ENCODE measurements at regions not wholly inside any gene's neighbourhood (a gene's known extent, or its start where the extent isn't known, plus 50 kb on each side); places are given as distances from the start of the nearest gene placed in this dataset.

DNA sequence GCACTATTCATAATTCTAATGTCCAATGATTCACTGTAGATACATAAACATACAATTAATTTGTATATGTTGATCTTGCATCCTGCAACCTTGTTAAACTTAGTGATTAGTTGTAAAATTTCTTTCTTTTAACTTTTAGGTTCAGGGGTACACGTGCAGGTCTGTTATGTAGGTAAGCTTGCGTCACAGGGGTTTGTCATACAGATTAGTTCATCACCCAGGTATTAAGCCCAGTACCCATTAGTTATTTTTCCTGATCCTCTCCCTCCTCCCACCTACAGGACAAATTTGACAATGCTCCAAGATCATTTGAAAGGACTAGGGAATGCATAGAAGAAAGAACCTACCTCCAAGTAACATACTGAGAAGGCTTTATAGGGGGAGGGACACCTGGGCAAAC is 290.1 kb downstream of the SRBD1 start:
- Histone ChIP-seq H3K4me3 (no peak overlapping the region), H3K9me3 (peaks cover 0 to 4% (median 0%) of the 10 kb centered on the region in 4 donors), H3K27me3 (no peaks in the 10 kb centered on the region), H3K27ac (no peak overlapping the region), H3K36me3 (no peaks in the 10 kb centered on the region), H3K4me1 (no peaks in the 10 kb centered on the region)
- TF ChIP-seq POLR2A (IDR thresholded peaks at IDR 0.05) = no peak
- TF ChIP-seq, protein P1, sequence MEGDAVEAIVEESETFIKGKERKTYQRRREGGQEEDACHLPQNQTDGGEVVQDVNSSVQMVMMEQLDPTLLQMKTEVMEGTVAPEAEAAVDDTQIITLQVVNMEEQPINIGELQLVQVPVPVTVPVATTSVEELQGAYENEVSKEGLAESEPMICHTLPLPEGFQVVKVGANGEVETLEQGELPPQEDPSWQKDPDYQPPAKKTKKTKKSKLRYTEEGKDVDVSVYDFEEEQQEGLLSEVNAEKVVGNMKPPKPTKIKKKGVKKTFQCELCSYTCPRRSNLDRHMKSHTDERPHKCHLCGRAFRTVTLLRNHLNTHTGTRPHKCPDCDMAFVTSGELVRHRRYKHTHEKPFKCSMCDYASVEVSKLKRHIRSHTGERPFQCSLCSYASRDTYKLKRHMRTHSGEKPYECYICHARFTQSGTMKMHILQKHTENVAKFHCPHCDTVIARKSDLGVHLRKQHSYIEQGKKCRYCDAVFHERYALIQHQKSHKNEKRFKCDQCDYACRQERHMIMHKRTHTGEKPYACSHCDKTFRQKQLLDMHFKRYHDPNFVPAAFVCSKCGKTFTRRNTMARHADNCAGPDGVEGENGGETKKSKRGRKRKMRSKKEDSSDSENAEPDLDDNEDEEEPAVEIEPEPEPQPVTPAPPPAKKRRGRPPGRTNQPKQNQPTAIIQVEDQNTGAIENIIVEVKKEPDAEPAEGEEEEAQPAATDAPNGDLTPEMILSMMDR (IDR thresholded peaks at IDR 0.05) = no peak
- DNase-seq = no peak

DNA sequence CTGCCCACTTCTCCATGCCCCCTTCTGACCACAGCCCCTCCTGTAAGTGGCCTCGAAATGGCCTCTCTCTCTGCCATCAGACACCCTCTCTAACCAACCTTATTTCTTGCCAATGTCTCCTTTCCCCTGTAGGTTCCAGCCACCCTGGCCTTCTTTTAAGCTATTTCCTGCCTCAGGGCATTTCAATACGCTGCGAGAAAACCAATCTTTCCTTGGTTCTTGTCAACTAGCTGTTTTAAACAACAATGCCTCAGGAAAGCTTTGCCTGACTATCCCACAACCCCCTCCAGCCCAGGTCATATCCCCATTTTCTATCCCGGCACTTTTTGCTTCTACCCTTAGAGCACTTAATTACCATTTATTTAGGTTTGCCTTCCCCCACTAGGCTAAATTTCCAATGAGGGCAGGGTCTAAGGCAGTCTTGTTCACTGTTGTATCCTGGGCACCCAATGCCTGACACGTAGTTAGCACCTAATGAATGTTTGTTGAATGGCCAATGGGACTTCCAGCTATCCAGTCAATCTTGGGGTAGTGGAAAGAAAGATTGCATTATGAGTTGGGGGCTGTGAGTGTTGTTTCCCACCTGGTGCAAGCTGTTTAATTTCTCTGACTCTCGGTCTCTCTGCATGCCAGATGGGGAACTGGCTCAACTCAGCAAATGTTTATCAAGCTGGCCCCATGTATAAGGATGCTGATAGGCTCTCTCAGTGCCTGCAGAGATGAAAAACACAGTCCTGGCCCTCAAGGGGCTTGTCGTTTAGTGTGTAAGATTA is 291.2 kb downstream of the SRBD1 start:
- no peak for DNase-seq
- H3K36me3 ChIP-seq = no peaks in the 10 kb centered on the region
- H3K27ac ChIP-seq = no peak overlapping the region
- TF ChIP-seq, protein P1 (IDR thresholded peaks at IDR 0.05) = no peak
- no peak for TF ChIP-seq POLR2A (IDR thresholded peaks at IDR 0.05)
- no peaks in the 10 kb centered on the region for H3K4me1 ChIP-seq
- H3K27me3 ChIP-seq = no peaks in the 10 kb centered on the region
- H3K9me3 ChIP-seq = peaks cover 0 to 4% (median 0%) of the 10 kb centered on the region in 4 donors
- no peak overlapping the region for H3K4me3 ChIP-seq

DNA sequence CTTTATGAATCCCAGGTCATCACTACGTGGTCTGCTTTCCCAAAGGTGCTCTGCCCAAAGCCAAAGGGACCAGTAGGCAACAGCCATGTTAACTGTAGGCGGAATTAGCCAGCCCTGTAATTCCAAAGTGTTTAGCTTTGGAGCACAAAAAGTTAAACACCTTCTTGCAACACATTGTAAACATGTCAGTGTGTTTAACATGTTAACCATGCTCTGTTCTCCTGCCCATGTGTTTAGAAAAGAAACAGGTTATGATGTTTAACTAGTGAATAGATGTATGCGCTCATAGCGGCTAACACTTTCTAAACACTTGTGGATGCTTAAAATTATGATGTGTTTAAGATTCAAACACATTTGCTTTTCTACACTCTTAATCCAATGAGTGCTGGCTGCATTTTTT is 292.4 kb downstream of the SRBD1 start:
- H3K4me1 ChIP-seq = no peaks in the 10 kb centered on the region
- H3K27me3 ChIP-seq = no peaks in the 10 kb centered on the region
- H3K4me3 ChIP-seq = no peak overlapping the region
- H3K36me3 ChIP-seq = no peaks in the 10 kb centered on the region
- H3K9me3 ChIP-seq = no peaks in the 10 kb centered on the region
- no peak overlapping the region for H3K27ac ChIP-seq
- no peak for DNase-seq
- TF ChIP-seq, protein P1 (IDR thresholded peaks at IDR 0.05) = no peak
- no peak for TF ChIP-seq POLR2A (IDR thresholded peaks at IDR 0.05)

DNA sequence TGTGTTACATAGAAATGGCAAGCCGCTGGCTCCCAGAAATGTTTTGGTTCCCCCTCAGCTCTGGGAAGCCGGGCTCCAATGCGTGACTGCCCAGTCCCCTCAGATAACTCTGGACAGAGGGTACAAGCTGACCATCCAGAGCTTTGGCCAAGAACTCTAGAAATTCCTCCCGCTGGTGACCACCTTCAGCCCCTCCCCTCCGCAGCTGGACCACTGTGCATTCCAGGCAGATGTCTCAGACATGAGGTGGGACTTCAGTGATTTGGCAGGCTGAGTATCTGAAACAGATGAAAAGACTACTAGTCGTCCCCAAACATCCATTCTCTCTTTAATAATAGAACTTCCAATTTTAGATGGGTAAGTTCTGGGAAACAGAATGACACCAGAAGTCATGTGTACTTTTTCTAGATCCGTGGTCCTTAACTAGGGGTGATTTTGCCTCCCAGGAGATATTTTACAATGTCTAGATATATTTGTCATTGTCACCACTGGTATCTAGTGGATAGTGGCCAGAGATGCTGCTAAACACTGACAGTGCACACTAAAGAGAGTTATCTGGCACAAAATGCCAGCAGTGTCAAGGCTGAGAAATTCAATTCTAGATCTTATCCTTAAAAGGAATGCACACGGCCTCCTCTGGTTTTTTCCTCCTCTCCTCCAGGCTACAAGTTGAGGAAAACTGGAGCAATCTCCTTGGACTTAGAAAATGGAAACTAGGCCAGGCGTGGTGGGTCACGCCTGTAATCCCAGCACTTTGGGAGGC is 294.3 kb downstream of the SRBD1 start:
- no peak overlapping the region for H3K27ac ChIP-seq
- TF ChIP-seq POLR2A (IDR thresholded peaks at IDR 0.05) = no peak
- TF ChIP-seq, protein P1 (IDR thresholded peaks at IDR 0.05) = no peak
- H3K36me3 ChIP-seq = no peaks in the 10 kb centered on the region

DNA sequence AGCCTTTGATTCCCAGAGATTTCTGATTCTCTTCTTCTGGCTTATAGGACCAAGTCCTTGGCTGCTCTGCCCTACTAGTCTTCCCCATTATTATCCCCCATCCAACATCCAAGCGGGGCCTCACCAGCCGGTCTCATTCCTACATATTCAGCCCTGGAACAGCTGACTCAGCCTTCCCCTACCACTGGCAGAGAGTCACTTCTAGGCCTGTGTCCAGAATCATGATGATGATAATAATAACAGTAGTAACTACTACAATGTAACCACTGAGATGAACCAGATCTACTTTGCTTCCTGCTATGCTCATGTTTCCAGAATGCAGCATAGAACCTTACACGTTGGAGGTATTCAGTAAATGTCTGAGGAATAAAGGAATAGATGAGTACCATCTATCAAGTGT is 295.2 kb downstream of the SRBD1 start:
- TF ChIP-seq, protein P1 (IDR thresholded peaks at IDR 0.05) = no peak
- TF ChIP-seq POLR2A (IDR thresholded peaks at IDR 0.05) = no peak
- no peak for DNase-seq
- H3K9me3 ChIP-seq = no peaks in the 10 kb centered on the region
- no peaks in the 10 kb centered on the region for H3K36me3 ChIP-seq
- H3K4me3 ChIP-seq = no peak overlapping the region
- no peak overlapping the region for H3K27ac ChIP-seq
- H3K27me3 ChIP-seq = no peaks in the 10 kb centered on the region
- H3K4me1 ChIP-seq = no peaks in the 10 kb centered on the region

More for the DNA sequence above, 294.3 kb downstream of the SRBD1 start:
- no peaks in the 10 kb centered on the region for H3K27me3 ChIP-seq
- H3K9me3 ChIP-seq = no peaks in the 10 kb centered on the region
- H3K4me1 ChIP-seq = no peaks in the 10 kb centered on the region
- H3K4me3 ChIP-seq = no peak overlapping the region
- DNase-seq = no peak
